DMS114 treated with DMSO at 0.1 percent for 48 hours (cell line): ENCODE measurements at regions not wholly inside any gene's neighbourhood (a gene's known extent, or its start where the extent isn't known, plus 50 kb on each side); places are given as distances from the start of the nearest gene placed in this dataset.
A peak's percentile ranks its signal among the peaks of the same experiment; 100 is the strongest.
"Not testable (repeated sequence)": the region's sequence is repeated elsewhere in the genome, so short reads cannot be mapped to it uniquely, and the experiment has no call there.

Experiments
- DNase-seq: peaks from one replicate; lab custom pipeline; 2025; ENCODE audit not compliant: unreplicated experiment; lab: John Stamatoyannopoulos, UW

- no peak for DNase-seq
Observed at GRCh38 chr1:60298290-60298689, 224.7 kb upstream of the C1orf87 start.

GRCh38 chr1:60296794-60297193 lies 223.2 kb upstream of the C1orf87 start:
- DNase-seq = no peak

DNA sequence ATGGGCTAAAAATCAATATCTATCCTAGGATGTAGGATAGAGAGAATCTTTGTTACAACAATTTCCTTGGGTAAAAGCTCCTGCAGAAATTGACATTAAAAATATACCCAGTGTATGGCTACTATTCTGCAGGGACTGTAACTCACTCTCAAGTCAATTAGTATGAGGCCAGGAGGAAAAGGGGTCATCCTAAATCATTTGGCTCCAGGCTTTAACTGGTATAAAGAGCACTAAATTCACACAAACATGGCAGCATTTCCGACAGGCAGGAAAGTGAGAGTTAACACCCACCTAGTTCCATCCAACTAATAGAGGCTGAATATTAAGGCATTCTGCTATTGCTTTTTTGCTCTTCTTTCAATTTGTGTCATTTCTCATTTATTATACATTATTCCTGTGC lies 218.6 kb upstream of the C1orf87 start:
- DNase-seq = no peak

DNA sequence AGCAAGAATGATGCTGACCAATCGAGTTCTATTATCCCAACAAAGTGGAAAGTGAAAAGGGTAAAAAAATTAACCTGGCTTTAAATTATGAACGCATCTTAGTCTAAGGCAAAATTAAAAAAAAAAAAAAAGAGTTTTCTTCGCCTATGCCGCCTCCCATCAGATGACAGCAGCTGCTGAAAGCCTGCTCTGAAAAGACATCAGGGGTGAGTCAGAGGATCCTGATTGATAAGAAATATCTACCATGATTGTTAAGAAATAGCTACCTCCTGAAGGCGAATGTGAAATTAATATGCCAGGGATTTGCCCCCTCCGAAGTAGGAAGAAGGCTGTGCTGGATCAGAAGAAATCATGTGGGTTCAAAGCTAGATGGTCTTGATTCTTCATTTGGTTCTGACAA lies 216.8 kb upstream of the C1orf87 start:
- no peak for DNase-seq

GRCh38 chr1:60287536-60287935 lies 214.0 kb upstream of the C1orf87 start:
- DNase-seq = no peak

DNA sequence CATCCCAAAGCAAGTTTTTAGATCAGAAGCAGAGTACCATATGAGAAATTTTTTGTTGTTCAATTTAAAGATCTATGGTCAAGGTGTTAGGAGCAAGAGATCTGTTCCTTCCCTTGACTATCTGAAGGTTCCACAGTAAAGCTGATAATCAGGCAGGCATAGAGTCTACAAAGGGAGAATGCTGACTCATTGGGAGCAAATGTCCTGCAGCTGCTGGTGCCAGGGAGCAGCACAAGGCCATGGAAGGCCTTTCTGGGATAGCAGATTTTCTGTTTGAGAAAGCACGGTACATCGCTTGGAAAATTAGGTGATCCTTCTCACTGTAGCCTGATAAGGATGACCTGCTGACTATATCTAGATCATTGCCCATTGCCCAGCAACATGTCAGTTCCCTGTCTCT lies 210.1 kb upstream of the C1orf87 start:
- no peak for DNase-seq

GRCh38 chr1:60281360-60281932 lies 207.9 kb upstream of the C1orf87 start:
- DNase-seq = peak; percentile 41

DNA sequence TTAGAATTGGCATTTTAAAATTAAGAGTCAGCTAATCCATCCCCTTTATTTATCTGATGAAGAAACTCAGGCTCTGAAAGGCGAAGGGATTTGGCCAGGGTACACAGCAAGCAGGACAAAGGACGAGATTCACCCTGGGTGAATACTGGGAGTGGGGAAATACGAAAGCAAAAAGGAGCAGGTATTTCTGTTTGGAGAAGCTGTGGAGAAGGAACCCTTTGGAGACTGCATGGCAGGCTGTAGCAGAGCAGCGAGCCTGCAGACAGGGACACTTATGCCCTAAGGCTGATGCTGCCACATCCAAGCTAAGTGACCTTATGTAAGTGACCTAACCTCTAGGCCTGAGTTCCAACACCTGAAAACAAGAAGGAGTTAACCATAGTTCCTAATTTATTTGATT lies 207.2 kb upstream of the C1orf87 start:
- no peak for DNase-seq

DNA sequence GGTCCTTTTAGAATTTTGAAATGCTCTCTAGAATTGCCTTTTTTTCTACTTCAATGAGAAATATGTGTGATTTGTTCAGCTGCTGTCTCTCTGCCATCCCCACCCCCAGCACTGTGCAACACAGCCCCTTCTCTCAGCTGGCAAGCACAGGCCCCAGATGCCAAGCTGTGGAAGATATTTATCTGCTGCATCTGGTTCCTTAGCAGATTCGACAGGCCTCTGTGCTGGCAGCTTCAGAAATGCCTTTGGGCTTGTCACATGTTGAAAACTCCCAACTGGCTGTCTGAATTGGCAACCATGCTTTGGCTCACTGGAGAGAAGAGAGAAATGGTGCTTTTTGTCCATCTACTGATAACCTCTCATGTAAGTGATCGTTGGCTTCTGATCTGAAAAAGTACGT lies 206.7 kb upstream of the C1orf87 start:
- DNase-seq = no peak

- no peak for DNase-seq
Observed at GRCh38 chr1:60279798-60280197, 206.2 kb upstream of the C1orf87 start.

GRCh38 chr1:60277269-60277668 lies 203.7 kb upstream of the C1orf87 start:
- DNase-seq = no peak

DNA sequence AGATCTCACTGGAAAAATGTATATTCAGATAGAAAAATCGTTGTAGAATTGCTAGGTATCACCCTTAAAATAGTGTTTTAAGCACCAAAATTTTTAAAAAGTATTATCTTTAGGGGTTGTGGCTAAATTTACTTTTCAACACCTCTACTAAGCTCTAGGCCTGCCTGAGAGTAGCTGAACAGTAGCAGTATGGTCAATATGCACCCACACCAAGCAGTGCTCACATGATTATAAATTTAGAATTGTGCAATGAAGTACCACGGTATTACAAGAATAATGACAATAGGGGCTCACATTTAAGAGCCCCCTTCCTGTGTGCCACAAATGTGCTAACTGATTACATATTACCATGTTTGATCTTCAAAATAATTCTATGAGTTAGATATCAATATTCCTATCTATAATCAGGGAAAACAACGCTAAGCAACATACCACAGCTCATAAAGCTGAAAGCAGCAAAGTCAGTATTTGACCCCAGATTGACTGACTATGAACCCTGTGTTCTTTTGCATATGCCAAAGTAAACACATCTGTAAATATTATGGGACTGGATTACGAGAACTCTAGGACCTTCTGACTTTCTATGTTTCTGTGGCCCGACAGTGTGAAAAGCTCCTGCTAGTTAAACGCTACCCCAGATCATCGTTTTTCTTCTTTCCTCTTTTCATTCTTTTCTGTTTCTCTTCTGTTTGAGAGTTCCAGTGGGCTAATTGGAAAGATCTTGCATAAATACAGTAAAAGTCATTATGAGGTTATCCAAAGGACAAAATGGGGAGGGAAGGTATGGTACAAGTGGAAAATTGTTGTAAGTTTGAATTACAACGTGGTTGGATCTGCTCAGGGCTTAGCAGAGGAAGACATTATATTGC lies 201.1 kb upstream of the C1orf87 start:
- no peak for DNase-seq

DNA sequence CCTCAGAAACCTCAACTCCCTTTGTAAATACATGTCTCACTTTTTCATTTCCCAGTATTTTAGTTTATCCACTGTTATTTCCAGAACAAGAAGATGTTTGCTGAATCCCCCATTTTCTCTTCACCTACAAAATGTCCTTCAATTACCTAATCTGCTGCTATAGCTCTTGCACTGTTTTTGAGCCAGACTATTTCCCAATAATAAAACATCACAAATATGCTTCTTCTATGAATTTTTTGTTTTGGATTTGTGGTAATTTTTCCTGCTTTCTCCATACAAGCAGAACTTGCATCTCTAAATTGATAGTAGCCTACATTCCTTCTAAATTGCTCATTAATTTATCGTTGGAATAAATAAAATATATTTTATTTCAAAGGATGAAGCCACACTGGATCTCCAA lies 199.6 kb upstream of the C1orf87 start:
- no peak for DNase-seq

DNA sequence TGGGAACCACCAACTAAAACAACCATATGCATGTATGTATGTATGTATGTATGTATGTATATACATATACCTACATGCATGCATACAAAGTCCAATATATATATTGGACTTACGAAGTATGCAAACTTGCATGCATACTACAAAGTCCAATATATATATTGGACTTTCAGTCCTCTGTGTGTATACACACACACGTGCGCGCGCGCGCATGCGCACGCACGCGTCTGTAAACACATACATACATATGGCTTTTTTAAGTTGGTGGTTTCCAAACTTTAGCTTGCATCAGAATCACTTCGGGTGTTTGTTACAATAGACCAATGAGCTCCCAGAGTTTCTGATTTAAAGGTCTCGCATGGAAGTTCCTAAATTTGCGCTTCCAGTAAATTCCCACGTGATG lies 197.5 kb upstream of the C1orf87 start:
- no peak for DNase-seq

DNA sequence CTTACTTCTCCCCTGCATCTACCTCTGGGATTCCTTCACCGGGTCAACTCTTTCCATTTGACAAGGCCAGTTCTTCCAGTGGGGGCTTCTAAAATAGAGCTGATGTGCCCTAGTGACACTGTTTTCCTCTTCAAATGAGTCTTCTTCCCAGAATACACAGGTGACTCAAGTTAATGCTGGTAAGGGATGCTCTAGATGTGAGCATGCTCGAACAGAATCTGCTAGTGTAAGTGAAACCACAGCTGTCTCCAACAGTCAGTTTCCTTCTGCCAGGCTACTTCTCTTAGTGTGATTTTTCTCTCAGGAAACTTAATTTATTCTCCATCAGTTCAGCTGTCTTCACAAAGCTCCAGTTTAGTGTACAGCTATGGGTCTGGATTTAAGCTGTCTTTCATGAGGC lies 194.9 kb upstream of the C1orf87 start:
- DNase-seq = no peak

GRCh38 chr1:60265560-60266535 lies 192.3 kb upstream of the C1orf87 start:
- DNase-seq = no peak

DNA sequence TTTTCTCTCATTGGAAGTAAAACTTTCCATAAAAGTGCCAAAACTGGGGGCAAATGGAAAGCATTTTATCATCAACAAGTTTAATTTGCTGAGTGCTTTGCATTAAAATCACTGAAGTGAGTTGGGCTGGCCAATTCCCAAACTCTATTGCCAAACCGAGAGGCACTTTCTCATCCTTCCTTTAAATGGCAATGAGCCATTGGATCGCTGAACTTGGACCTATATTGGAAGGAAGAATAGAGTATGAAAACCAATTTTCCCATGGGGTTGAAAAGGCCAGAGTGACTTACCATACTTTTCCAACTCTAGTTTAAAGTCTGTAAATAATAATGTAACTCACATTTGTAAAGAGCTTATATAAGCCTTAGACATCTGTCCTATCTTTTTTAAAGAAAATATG lies 189.1 kb upstream of the C1orf87 start:
- DNase-seq = no peak

- DNase-seq = no peak
Observed at GRCh38 chr1:60257531-60257930, 184.0 kb upstream of the C1orf87 start.

DNA sequence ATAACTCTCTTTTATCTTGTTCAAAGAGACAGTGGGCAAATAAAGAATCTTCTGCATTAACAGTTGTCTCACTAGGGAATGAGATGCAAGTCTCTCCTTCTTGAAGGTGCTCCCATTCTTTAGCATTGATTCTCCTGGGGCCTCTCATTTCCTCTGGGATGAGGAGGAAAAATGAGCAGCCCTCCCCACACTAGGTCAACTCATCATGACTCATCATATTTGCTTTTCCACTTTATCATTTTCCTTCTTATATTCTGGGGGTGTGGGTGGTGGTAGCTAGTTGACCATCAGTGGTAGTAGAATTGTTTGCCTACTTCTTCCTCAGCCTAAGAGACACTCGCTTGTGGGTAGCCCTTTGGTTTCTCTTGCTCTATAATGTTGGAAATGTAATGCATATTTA lies 182.0 kb upstream of the C1orf87 start:
- DNase-seq = no peak

GRCh38 chr1:60251426-60251825 lies 177.9 kb upstream of the C1orf87 start:
- DNase-seq = no peak

DNA sequence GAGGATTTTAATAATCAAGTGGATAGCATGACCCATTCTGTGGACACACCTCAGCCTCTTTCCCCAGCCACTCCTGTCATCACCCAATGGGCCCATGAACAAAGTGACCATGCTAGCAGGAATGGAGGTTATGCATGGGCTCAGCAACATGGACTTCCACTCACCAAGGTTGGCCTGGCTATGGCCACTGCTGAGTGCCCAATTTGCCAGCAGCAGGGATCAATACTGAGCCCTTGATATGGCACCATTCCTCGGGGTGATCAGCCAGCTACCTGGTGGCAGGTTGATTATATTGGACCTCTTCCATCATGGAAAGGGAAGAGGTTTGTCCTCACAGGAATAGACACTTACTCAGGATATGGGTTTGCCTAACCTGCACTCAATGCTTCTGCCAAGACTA lies 173.9 kb upstream of the C1orf87 start:
- not testable (repeated sequence) for DNase-seq

GRCh38 chr1:60245324-60245723 lies 171.8 kb upstream of the C1orf87 start:
- no peak for DNase-seq
